Medulla oblongata (tissue), 1 donor: ENCODE measurements at regions not wholly inside any gene's neighbourhood (a gene's known extent, or its start where the extent isn't known, plus 50 kb on each side); places are given as distances from the start of the nearest gene placed in this dataset.

Experiments used
- DNase-seq: peaks from one replicate; pipeline ENCODE4 v3.0.0-alpha.2; 2015; ENCODE audit errors: extremely low spot score

GRCh38 chr5:93058309-93058708, 522.7 kb downstream of the NR2F1-AS1 start:
- no peak for DNase-seq

DNA sequence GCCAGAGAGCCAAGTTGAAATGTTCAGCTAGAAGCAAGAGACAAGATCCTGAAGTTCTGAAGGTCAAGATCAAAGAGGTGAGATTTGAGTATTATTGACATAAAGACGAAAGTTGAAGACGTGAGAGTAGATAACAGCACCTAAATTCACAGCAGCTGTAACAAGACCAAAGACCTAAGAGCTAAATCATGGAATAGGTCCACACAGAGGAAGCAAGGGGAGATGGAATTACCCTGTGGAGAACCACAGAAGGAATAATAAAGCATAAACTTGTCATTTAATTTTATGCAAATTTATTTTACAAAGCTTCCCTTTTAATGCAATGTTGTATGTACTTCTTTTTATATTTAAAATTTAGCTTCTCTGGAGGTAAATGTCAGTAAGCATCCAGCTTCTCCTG, 523.7 kb downstream of the NR2F1-AS1 start:
- DNase-seq, result no peak

- no peak for DNase-seq
Observed at GRCh38 chr5:93055971-93056370, 525.0 kb downstream of the NR2F1-AS1 start.

- DNase-seq, result no peak
Observed at GRCh38 chr5:93055561-93055960, 525.5 kb downstream of the NR2F1-AS1 start.

DNA sequence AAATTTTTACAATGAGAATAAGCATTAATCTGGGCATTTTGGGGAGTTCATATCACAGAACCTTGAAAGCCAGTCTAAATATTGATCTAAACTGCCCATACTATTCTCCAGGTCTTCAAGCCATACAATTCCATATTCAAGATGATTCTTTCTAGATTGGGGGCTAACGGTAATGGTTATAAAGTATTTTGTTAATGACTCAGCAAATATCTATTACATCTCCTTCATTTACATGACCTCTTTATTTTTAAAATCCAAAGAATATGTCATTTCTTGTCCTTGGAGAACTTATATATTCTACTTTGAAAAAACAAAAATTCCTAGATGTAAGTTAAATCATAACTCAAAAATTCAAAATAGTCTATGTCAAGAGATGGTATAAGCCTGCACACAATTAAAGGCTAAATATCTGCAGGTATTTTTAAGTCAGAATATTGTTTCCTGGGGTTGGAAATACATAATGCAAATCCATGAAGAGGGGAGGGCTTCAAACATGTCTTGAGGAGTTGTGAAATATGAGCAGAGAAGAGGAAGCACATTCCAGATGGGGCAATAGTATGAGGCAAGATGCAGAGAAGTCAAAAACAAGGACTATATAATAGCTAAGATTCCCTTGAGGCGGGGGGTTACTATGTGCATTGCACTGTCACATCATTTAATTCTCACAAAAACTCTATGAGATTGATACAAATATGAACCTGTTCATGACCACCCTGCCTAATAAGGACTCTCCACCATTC, 526.4 kb downstream of the NR2F1-AS1 start:
- no peak for DNase-seq

- DNase-seq, result no peak
Observed at GRCh38 chr5:93053825-93054224, 527.2 kb downstream of the NR2F1-AS1 start.

GRCh38 chr5:93048858-93049257, 532.2 kb downstream of the NR2F1-AS1 start:
- no peak for DNase-seq

- DNase-seq, result no peak
Observed at GRCh38 chr5:93044859-93045666, 536.0 kb downstream of the NR2F1-AS1 start.

DNA sequence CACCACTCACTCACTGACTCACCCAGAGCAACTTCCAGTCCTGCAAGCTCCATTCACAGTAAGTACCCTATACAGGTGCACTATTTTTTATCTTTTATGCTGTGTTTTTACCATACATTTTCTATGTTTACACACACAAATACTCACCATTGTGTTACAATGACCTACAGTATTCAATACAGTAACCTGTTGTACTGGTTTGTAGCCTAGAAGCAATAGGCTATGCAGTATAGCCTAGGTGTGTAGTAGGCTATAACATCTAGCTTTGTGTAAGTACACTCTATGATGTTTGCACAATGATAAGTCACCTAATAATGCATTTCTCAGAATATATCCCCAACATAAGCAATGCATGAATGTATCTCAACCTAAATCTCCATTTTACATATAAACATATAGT, 541.1 kb downstream of the NR2F1-AS1 start:
- DNase-seq, result no peak

GRCh38 chr5:93034621-93035590, 546.1 kb downstream of the NR2F1-AS1 start:
- DNase-seq, result no peak

DNA sequence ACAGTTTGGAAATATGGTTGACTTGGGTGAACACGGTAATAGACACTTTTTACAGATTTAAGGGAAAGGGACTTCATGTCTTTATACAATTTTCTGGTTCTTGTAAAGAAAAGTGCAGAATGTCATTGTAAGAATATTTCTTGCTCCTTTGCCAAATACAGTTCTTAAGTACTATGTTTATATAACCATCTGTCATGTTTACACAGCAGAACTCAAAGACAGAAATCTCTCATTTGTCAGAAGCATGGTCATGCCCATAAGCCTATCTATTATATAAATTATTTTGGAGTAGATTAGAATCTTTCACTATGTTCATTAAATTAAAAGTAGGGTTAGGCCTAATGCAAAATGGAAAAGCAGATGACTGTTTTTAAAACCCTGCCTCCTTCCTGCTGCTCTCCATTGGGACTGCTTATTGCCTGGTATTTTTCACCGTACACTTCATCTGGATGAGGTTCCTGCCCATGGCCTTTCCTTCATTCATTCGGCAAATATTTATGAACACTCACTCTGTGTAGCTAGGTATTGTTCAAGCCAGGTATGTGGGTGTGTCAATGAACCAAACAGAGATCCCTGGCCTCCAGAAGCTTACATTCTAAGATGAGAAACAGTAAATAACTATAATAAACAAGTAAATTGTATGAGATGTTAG, 558.1 kb downstream of the NR2F1-AS1 start:
- DNase-seq, result no peak

DNA sequence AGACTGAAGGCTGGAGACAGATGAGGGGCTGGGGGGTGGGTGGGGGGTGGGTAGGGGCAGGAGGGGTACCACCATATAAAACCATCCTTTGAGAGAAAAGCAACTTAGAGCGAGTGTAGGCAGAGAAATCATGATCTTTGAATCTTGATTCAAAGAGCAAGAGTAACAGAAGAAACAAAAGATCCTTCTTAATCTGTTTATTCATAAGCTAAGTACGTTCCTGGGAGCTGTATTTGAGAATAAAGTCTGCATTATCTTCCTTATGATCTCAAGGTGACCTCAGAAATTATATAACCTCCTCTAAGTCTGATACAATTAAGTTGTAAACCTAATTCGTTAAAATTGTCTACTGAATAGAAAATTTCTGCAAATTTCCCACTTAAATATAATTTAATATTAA, 558.8 kb downstream of the NR2F1-AS1 start:
- DNase-seq, result no peak

DNA sequence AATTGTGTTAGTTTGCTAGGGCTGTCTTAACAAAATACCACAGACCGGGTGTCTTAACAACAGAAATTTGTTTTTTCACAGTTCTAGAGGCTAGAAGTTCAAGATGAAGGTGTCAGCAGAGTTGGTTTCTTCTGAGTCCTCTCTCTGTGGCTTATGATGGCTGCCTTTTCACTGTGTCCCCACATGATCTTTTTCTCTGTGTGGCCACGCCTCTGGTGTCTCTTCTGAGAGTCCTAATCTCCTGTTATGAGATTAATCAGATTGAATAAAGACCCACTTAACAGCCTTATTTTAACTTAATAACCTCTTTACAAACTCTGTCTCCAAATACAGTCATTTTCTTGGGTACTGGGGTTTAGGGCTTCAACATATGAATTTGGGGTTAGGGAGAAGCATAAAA, 561.1 kb downstream of the NR2F1-AS1 start:
- no peak for DNase-seq

DNA sequence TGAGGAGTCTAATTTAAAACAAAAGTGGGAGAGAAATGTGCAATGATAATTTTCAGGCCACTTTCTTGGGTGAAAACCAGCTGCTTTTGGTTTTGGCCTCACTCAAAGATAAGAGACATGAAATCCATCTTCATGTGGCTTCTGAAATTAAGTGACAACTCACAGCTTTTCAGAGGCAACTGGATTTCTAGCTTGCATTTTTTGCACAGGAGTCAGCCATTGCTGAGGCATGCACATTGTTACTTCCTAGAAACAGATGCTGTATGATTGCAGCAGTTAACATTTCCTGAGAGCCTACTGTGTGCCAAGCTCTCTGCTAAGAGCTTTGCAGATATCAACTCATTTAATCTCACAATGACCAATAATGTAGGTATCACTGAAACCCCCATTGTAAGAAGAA, 562.6 kb downstream of the NR2F1-AS1 start:
- no peak for DNase-seq

DNA sequence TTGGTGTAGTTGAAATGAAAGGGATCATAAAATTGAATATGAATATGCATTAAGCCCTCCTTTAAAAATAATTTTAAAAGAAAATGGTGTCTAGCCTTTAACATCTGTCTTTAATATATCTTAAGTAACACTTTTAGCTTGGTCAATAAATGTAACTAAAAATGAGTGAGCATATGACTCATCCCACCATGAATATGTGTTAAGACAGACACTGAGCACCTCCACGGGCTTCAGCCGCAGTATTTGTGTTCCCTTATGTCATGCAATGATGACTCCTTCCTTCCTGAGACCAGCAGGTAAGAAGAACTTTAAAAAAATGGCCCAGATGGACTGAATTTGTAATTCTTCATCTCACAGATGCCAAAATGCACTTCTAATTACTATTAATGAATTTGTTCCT, 563.2 kb downstream of the NR2F1-AS1 start:
- no peak for DNase-seq

GRCh38 chr5:93017376-93017775, 563.6 kb downstream of the NR2F1-AS1 start:
- DNase-seq, result no peak

DNA sequence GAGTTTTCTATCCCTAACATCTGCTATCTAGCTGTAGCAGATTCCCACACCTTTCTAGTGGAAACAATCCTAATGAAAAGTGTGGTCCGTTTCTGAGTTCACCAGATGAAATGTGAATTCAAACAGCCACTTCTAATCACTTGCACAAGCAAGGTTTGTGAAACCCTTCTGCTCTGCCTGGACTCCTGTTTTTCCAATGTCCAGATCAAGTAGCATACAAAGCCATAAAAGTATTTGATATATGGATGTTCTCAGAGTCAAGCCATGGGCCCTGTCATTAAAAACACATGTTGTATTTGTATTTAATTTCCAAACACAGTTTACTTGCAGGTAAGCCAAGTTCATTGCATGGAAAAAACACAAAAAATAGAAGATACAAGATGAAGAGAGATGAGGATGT, 570.4 kb downstream of the NR2F1-AS1 start:
- no peak for DNase-seq

DNA sequence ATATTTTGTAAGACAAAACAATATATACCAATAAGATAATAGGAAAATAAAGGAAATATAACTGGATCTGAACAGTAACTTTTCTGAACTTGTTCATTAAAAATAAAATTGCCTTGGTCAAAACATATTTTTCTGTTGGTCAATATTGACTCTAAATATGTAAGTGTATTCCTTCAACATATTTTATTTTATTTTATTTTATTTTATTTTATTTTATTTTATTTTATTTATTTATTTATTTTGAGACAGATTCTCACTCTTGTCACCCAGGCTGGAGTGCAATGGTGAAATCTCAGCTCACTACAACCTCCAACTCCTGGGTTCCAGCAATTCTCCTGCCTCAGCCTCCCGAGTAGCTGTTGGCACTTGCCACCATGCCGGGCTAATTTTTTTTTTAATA, 571.0 kb downstream of the NR2F1-AS1 start:
- no peak for DNase-seq

DNA sequence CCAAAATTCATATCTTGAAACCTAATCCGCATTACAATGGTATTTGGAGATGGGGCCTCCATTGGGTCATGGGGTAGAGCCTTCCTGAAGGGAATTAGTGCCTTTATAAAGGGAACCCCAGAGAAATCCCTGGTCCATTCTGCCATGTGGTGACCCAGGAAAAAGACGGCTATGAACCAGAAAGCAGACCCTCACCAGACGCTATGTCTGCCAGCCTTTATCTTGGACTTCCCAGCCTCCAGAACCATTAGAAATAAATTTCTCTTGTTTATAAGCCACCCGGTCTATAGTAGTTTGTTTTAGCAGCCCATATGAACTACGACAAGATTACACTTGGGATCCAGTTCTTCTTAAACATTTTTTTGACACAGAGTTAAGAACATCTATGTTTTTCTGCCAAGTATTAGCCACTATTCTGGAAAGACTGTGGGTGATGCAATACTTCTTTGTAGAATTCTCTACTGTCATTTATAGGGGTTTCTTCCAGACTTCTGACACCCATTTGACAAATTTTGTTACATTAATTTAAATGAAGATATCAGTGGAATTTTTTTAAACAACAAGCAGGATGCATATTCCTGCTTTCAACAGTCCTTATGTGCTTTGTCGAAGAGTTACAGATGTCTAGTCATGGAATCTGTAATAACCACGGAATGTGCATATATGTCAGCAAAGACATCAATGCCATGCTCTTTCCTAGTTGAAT, 572.4 kb downstream of the NR2F1-AS1 start:
- DNase-seq, result no peak

GRCh38 chr5:93006915-93007314, 574.1 kb downstream of the NR2F1-AS1 start:
- no peak for DNase-seq

DNA sequence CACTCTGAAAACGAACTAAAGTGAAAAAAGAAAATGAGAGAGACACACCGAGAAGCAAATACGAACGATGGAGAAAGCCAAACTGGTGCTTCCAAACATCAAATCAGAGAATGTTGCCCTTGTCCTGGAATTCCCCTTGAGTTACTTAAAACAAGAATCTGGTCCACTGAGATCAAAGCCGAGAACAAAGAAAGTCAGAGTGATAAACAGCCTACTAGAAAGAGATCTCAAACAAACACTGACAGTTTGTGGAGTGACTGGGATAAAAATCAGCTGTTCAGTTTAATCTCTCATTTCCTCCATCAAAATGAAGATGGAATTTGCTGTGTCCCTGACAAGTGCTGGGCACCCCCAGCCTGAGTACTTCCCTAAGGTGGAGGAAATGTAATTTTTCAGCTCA, 582.6 kb downstream of the NR2F1-AS1 start:
- peak; percentile 23 for DNase-seq
